Neutrophil (primary cell): ENCODE measurements at regions not wholly inside any gene's neighbourhood (a gene's known extent, or its start where the extent isn't known, plus 50 kb on each side); places are given as distances from the start of the nearest gene placed in this dataset.

Experiments used
- H3K27ac ChIP-seq: fragments of 200-600 bp; sonication (generic); 2 replicates; pipeline ENCODE4 v1.5.1; 2016; ENCODE audit warnings: mild to moderate bottlenecking, moderate library complexity
- H3K27me3 ChIP-seq: fragments of 200-600 bp; sonication (generic); 2 replicates; pipeline ENCODE4 v1.6.0; 2016; ENCODE audit warnings: mild to moderate bottlenecking
- H3K36me3 ChIP-seq: fragments of 200-600 bp; sonication (generic); 2 replicates; pipeline ENCODE4 v1.5.1; 2017
- H3K4me1 ChIP-seq, 2 experiments: fragments of 200-600 bp in 1 of 2; sonication (generic) in 1 of 2; 1 replicate in 1 of 2; 2 replicates in 1 of 2; pipeline versions ENCODE4 v1.5.1 to v1.6.1; 2013 to 2016; ENCODE audit warnings: low read depth in 1 of 2, low read length in 1 of 2, mild to moderate bottlenecking in 1 of 2, moderate library complexity in 1 of 2; ENCODE audit not compliant: control insufficient read depth in 1 of 2, insufficient read depth in 1 of 2
- H3K4me3 ChIP-seq, 2 experiments: fragments of 200-600 bp in 1 of 2; sonication (generic) in 1 of 2; 1 replicate in 1 of 2; 2 replicates in 1 of 2; pipeline ENCODE4 v1.5.1; 2013 to 2016; ENCODE audit warnings: low read depth in 1 of 2, low read length in 1 of 2, mild to moderate bottlenecking in 1 of 2, moderate library complexity in 1 of 2
- H3K9me3 ChIP-seq: fragments of 200-600 bp; sonication (generic); 2 replicates; pipeline ENCODE4 v1.5.1; 2016
- TF ChIP-seq, protein P1 (sequence below): fragments of 200-600 bp; sonication (generic); IDR thresholded peaks from 2 replicates; pipeline ENCODE4 v1.5.1; 2016; ENCODE audit warnings: antibody characterized with exemption

DNA sequence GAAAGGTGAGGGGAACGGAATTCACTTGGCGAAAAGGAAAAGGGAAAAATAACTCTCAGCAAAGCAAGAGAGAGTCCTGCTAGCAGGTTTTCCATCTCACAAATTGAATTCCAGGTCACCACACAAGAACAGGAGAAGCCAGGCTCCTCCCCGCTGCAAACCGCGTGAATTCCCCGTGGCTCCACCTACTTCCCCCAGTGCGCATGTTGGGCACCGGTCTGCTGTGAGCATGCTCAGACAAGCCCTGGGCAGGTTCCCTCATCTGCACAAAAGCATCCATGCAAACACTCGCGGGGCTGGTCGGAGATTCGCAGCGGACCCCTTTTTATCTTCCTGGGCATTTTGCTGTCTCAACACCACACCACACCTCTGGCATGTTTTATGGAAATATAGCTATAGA lies 58.5 kb upstream of the S1PR3 start:
- no peak overlapping the region for H3K4me3 ChIP-seq

DNA sequence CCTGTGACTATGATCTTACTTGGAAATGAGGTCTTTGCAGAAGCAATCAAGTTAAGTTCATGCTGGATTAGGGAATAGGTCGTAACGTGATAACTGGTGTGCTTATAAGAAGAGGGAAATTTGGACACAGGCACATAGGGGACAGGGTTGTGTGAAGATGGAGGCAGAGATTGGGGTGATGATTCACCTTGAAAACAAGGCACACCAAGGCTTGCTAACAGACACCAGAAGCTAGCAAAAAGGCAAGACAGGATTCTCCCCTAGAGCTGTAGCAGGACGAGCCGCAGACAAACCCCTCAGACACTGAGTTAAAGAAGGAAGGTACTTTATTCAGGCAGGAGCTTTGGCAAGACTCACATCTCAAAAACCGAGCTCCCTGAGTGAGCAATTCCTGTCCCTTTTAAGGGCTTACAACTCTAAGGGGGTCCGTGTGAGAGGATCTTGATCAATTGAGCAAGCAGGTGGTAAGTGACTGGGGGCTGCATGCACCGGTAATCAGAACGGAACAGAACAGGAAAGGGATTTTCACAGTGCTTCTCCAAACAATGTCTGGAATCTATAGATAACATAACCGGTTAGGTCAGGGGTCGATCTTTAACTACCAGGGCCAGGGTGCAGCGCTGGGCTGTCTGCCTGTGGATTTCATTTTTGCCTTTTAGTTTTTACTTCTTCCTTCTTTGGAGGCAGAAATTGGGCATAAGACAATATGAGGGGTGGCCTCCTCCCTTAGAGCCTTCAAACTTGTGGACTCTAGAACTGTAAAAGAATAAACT lies 57.5 kb upstream of the S1PR3 start:
- TF ChIP-seq, protein P1, sequence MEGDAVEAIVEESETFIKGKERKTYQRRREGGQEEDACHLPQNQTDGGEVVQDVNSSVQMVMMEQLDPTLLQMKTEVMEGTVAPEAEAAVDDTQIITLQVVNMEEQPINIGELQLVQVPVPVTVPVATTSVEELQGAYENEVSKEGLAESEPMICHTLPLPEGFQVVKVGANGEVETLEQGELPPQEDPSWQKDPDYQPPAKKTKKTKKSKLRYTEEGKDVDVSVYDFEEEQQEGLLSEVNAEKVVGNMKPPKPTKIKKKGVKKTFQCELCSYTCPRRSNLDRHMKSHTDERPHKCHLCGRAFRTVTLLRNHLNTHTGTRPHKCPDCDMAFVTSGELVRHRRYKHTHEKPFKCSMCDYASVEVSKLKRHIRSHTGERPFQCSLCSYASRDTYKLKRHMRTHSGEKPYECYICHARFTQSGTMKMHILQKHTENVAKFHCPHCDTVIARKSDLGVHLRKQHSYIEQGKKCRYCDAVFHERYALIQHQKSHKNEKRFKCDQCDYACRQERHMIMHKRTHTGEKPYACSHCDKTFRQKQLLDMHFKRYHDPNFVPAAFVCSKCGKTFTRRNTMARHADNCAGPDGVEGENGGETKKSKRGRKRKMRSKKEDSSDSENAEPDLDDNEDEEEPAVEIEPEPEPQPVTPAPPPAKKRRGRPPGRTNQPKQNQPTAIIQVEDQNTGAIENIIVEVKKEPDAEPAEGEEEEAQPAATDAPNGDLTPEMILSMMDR = no peak
- no peak overlapping the region for H3K4me3 ChIP-seq
- no peaks in the 10 kb centered on the region for H3K36me3 ChIP-seq
- no peaks in the 10 kb centered on the region for H3K9me3 ChIP-seq
- H3K4me1 ChIP-seq = peaks cover 0 to 8% of the 10 kb centered on the region in 2 experiments
- no peak overlapping the region for H3K27ac ChIP-seq
- peaks cover 9% of the 10 kb centered on the region for H3K27me3 ChIP-seq

More for the DNA sequence above, 58.5 kb upstream of the S1PR3 start:
- Histone ChIP-seq H3K27ac (no peak overlapping the region), H3K27me3 (peaks cover 9% of the 10 kb centered on the region), H3K9me3 (no peaks in the 10 kb centered on the region), H3K4me1 (peaks cover 0 to 8% of the 10 kb centered on the region in 2 experiments), H3K36me3 (no peaks in the 10 kb centered on the region)
- TF ChIP-seq, protein P1 = no peak

DNA sequence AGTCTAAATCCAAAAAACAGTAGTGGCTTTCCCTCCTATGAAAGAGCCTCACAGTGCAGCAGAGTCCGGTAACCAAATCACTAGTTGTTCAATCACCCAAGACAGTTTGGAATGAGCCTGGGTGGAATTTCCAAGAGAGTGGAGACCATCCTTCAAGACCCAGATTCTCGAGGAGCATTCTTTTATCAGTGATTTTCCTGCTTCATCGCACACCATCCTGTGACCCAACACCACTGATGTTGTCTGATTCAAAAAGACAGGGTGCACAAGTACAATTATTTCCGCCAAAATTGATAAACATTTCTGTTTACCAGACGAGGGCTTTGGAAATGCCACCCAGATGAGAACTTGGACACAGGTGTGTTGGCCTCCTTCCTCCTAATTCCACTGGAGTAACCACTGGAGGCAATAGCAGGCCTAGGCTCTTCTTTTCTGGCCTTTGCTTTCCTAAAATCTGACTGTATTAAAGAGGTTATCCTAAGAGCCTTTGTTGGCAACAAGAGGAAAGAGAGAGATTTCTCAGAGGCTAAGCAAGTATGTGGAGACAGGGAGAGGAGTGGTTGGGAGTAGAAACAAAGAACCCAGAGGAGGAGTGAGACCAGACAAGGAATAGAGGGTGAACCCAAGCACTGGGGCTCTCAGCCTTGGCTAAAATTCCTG lies 56.3 kb upstream of the S1PR3 start:
- no peaks in the 10 kb centered on the region for H3K9me3 ChIP-seq
- TF ChIP-seq, protein P1 = no peak
- no peaks in the 10 kb centered on the region for H3K36me3 ChIP-seq
- peaks cover 9% of the 10 kb centered on the region for H3K27me3 ChIP-seq
- no peak overlapping the region for H3K27ac ChIP-seq
- H3K4me1 ChIP-seq = peaks cover 0 to 8% of the 10 kb centered on the region in 2 experiments
- no peak overlapping the region for H3K4me3 ChIP-seq

DNA sequence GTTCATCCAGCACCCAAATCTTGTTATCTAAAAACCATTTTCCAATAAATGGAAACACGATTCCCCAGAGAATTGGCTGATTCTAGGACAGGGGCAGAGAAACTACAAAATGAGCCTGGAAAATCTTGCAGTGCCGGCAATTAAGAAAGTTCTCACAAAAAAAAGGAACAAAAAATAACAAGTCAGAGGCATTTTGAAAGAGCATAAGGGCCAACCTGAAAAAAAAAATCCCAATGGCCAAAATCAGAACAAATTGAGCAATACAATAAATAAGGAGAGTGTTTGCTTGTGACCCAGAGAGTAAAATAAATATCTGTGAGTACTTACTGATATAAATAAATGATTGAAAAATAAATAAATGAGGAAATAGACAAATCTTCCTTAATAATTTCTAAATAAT lies 55.1 kb upstream of the S1PR3 start:
- no peak overlapping the region for H3K4me3 ChIP-seq
- no peaks in the 10 kb centered on the region for H3K9me3 ChIP-seq
- H3K4me1 ChIP-seq = peaks cover 0 to 8% of the 10 kb centered on the region in 2 experiments
- no peak overlapping the region for H3K27ac ChIP-seq
- TF ChIP-seq, protein P1 = no peak
- H3K27me3 ChIP-seq = peaks cover 9% of the 10 kb centered on the region
- no peaks in the 10 kb centered on the region for H3K36me3 ChIP-seq

DNA sequence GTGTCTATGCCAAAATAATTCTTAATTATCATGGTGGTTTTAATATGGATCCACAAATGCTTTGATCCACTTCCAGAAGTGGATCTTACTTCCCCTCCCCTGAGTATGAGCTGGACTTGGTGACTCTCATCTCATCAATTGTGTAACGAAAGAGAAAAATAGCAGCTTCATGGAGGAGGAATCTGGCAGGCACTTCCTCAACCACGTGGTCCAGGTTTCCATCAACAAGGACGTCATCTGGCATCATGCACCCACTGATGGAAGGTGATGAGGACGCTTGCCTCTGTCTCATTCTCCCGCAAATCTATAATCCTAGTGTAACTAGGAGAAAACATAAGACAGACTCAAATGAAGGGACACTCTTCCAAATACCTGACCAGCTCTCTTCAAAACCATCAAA lies 54.6 kb upstream of the S1PR3 start:
- Histone ChIP-seq H3K27ac (no peak overlapping the region), H3K27me3 (peaks cover 9% of the 10 kb centered on the region), H3K4me1 (peaks cover 0 to 8% of the 10 kb centered on the region in 2 experiments), H3K36me3 (no peaks in the 10 kb centered on the region), H3K4me3 (no peak overlapping the region), H3K9me3 (no peaks in the 10 kb centered on the region)
- TF ChIP-seq, protein P1 = no peak
